Fibroblast of peridontal ligament (primary cell): ENCODE measurements at regions not wholly inside any gene's neighbourhood (a gene's known extent, or its start where the extent isn't known, plus 50 kb on each side); places are given as distances from the start of the nearest gene placed in this dataset.
"Not testable (repeated sequence)": the region's sequence is repeated elsewhere in the genome, so short reads cannot be mapped to it uniquely, and the experiment has no call there.

Experiments
- DNase-seq: peaks from one replicate; pipeline ENCODE4 v3.0.0-alpha.2; 2010; ENCODE audit errors: extremely low read depth

- no peak for DNase-seq
Measured at GRCh38 chr3:164377466-164377865, 700.8 kb downstream of the SI start.

GRCh38 chr3:164375995-164376394 is 702.3 kb downstream of the SI start:
- DNase-seq, result no peak

GRCh38 chr3:164375538-164375937 is 702.8 kb downstream of the SI start:
- no peak for DNase-seq

- DNase-seq, result no peak
Measured at GRCh38 chr3:164371681-164372080, 706.6 kb downstream of the SI start.

GRCh38 chr3:164370970-164371369 is 707.3 kb downstream of the SI start:
- no peak for DNase-seq

- DNase-seq, result no peak
Measured at GRCh38 chr3:164365242-164365641, 713.1 kb downstream of the SI start.

- DNase-seq, result no peak
Measured at GRCh38 chr3:164364111-164364510, 714.2 kb downstream of the SI start.

GRCh38 chr3:164360738-164361406 is 717.4 kb downstream of the SI start:
- DNase-seq, result no peak

GRCh38 chr3:164360078-164360578 is 718.2 kb downstream of the SI start:
- no peak for DNase-seq

- no peak for DNase-seq
Measured at GRCh38 chr3:164352991-164353390, 725.3 kb downstream of the SI start.

GRCh38 chr3:164351131-164351530 is 727.2 kb downstream of the SI start:
- no peak for DNase-seq

GRCh38 chr3:164342206-164342605 is 736.1 kb downstream of the SI start:
- not testable (repeated sequence) for DNase-seq

GRCh38 chr3:164341086-164341485 is 737.2 kb downstream of the SI start:
- no peak for DNase-seq

GRCh38 chr3:164340273-164340672 is 738.0 kb downstream of the SI start:
- no peak for DNase-seq

- DNase-seq, result no peak
Measured at GRCh38 chr3:164332831-164333802, 745.2 kb downstream of the SI start.

GRCh38 chr3:164326714-164327113 is 751.6 kb downstream of the SI start:
- DNase-seq, result no peak

GRCh38 chr3:164320962-164321361 is 757.3 kb downstream of the SI start:
- DNase-seq, result no peak

- no peak for DNase-seq
Measured at GRCh38 chr3:164306042-164306441, 772.3 kb downstream of the SI start.

- DNase-seq, result no peak
Measured at GRCh38 chr3:164303894-164304293, 774.4 kb downstream of the SI start.

GRCh38 chr3:164302622-164303021 is 775.7 kb downstream of the SI start:
- no peak for DNase-seq

- DNase-seq, result not testable (repeated sequence)
Measured at GRCh38 chr3:164291486-164291885, 786.8 kb downstream of the SI start.

GRCh38 chr3:164278550-164278949 is 799.7 kb downstream of the SI start:
- no peak for DNase-seq

- DNase-seq, result no peak
Measured at GRCh38 chr3:164267053-164267452, 811.2 kb downstream of the SI start.
